ENCODE measurements at regions not wholly inside any gene's neighbourhood (a gene's known extent, or its start where the extent isn't known, plus 50 kb on each side); places are given as distances from the start of the nearest gene placed in this dataset.

- DNase-seq: no peak
Observed at GRCh38 chr18:39759926-39760325, 2194.3 kb upstream of the CELF4 start.

DNA sequence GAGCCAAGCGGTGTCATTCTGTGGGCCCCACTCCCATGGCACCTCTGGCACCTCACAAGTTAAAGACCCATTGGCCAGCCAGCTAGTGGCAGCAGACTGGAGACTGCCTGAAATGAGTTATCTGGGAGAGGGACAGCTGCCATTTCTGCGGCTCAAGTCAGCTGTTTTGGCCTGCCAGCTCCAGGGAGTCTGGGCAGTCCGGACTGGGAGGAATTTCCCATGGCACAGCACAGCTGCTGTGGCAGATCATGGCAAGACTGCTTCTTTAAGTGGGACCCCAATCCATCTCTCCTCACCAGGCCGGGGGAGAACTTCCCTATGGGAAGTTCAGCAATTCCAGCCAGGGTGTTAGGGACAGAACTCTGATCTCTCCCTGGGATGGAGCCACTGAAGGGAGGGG is 2187.6 kb upstream of the CELF4 start:
- DNase-seq: no peak

DNA sequence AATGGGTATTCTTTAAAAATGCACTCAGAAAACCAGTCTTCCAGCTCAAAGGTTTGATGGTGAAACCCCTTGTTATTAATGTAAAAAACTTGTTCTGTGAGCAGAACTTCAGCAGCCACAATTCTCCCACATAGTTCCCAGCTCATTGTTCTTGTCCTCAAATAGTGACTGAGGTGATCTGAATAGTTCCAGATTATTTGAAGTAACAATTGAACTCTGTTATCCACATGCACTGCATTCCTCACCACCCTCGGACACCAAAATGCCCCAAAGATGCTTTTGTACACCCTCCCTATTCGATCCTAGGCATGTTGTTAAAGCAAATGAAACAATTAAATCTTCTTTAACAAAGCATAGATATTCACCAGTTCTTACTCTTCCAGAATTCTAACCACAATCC is 2186.8 kb upstream of the CELF4 start:
- no peak for DNase-seq

- no peak for DNase-seq
Observed at GRCh38 chr18:39751921-39752320, 2186.3 kb upstream of the CELF4 start.

DNA sequence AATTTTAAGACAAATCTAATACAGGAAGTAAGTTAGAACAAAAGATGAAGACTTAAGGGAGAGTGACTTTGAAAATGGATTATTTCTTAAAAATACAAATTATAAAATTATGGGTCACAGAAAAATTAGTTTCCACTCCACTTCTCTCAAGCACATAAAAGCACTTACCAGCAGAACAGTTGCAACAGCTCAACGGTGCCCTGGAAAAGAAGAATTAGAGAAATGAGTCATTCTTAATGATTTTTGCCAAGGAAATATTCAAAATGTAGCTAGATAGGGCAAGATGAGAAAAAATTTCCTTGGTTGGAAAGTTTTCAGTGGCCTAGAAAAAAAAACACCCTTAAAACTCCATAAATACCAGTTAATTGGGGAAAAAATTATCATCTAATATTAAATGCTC is 2185.6 kb upstream of the CELF4 start:
- no peak for DNase-seq

GRCh38 chr18:39749154-39749553 is 2183.6 kb upstream of the CELF4 start:
- DNase-seq: no peak

DNA sequence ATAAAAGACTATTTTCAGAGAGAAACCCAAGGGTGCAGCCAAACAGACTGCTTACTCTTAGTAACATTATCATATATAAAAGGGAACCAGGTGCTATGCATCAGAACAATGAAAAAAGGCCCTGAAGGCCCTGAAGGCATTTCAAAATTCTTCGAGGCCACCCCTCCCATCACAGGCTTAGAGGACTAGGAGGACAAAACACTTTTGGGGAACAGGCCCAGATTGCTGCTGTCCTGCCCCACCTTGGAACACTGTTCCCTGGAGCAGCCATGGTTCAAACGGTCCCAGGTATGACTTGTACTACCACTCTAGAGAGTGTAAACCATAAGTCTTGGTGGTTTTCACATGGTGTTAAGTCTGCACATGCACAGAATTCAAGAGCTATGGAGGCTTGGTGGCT is 2183.1 kb upstream of the CELF4 start:
- no peak for DNase-seq

DNA sequence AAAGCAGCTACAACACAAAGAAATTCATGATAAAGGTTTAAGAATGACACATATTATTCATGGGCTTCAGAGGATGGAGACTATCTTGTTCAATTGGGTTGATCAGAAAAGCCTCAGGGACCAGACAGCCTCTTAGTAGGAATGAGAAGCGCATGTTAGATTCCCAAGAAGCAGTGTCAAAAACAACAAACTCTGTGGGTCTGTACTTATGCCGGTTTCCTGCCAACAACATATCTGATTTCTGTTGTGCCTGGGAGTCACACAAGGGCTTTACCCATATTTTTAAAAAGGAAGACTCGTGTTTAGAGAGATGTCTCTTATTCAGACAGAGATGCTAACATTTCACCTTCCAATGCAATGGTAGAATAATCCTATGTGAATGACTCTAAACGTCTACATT is 2180.6 kb upstream of the CELF4 start:
- DNase-seq: no peak

- no peak for DNase-seq
Observed at GRCh38 chr18:39743463-39743862, 2177.9 kb upstream of the CELF4 start.

DNA sequence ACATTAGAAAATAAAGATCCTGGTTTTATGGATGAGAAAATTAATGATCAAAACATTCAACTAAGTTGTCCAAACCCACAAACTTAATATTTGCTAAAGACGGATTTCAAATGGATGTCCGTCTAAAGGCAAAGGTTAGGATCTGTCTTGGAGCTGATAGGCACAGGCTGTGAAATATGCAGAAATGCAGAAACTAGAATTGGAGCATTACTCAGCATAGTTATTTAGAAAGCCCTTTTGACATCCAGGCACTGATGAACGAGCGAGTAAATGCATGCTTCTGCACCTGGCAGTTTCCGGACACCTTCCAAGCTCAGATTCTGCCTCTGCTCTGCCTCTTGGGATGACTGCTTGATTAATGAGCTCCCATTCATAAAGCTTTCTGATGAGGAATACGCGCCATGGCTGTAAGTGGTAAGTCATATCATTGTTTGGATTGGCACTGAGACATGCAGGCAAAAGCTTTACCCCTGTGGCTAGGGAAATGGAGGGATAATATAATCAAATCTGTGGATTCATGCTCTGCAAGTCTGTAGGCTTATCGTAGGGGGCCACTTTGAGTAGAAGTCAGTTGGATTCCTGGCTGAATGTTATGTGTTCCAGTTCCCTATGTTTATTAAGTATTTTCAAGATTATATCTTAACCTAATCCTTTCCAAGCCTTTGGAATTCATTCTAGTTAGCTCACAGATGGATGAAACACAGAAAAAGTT is 2176.3 kb upstream of the CELF4 start:
- DNase-seq: no peak

DNA sequence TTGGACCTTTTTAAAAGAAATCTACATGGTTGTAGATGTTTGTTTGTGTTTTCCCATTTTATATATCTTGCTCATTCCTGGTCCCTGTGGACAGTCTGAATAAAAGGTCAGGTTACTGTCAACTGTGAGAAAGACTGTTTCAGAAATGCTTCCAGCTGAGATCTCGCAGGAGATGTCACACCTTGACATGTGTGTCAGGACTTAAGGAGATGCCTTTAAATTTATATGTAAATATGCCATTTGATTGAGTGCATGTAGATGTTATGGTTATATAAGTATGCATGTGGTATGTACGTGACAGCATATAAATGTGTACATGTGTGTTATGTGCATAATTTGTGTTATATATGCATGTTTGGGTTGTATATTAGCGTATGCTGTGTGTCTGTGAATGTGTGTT is 2172.3 kb upstream of the CELF4 start:
- DNase-seq: no peak

DNA sequence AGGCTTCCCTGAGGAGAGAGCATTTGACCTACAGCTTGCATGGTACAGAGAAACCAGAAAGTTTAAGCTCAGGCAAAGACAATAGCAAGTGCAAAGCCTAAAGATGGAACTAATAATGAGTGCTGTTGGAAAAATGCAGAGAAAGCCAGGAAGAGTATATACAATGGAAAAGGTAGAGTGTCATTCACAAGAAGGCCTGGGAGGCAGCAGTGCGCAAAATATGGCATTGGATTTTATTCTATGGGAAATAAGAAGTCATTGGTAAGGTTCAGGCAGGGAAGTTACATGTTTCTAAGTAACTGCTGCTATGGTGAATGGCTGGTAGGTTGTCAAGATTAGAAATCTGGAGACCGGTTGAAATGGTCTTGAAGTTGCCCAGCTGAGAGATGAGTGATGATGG is 2167.3 kb upstream of the CELF4 start:
- no peak for DNase-seq

DNA sequence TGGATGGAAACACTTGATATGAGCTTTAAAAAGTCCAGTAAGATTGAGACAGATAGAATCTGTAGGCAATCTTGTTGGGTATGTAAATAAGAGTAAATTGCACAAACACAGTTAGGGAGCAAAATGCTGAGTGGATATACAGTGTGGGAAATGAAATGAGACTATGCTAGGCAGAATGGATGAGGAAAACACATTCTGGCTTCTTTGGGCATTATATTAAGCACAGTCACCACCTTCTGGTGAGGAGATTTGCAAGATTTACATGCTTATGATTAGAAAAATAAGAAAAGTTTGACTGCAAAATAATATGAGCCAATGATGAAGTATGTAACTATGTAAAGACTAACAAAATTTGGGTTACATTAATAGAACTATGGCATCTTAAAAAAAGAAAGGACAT is 2165.0 kb upstream of the CELF4 start:
- DNase-seq: no peak

DNA sequence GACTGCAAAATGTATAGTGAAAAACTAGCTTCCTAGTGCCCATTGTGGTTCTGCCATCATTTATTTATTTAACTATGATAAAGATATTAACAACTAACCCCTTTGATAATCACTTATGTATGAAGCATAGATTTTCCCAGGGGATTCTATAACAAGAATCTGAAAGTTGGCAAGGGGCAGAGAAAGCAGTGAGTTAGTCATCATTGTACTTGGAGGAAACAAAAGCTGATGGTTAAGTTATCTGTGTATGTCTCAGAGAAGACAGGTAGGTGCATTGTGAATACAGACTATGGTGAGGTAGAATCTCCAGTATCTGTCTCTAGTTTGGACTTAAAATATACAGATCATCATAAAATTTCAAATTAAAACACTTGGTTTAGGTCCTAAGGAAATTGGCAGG is 2159.1 kb upstream of the CELF4 start:
- DNase-seq: no peak

- no peak for DNase-seq
Observed at GRCh38 chr18:39721712-39722111, 2156.1 kb upstream of the CELF4 start.

GRCh38 chr18:39713961-39714360 is 2148.4 kb upstream of the CELF4 start:
- no peak for DNase-seq

- DNase-seq: no peak
Observed at GRCh38 chr18:39711701-39712100, 2146.1 kb upstream of the CELF4 start.

DNA sequence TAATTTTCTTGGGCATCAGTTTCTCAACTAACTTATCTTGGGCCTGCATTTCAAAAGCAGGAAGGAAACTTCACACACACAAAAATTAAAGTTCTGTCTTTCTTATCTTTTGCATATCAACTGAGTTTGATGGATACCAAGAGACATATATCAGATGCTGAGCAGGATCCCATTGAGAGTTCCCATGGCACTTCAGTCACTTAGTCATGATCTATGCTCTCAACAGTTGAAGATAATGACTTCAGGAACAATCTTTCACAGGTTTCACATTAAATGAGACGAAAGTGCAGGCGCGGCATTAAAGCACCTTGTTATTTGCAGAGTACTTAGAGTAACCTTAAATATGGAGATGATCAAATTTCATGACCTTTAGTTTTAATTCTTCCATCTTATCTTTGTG is 2139.8 kb upstream of the CELF4 start:
- DNase-seq: no peak

- DNase-seq: no peak
Observed at GRCh38 chr18:39702888-39703287, 2137.3 kb upstream of the CELF4 start.

GRCh38 chr18:39701839-39702238 is 2136.2 kb upstream of the CELF4 start:
- DNase-seq: no peak

- no peak for DNase-seq
Observed at GRCh38 chr18:39701055-39701783, 2135.6 kb upstream of the CELF4 start.

- DNase-seq: no peak
Observed at GRCh38 chr18:39699340-39699964, 2133.9 kb upstream of the CELF4 start.

GRCh38 chr18:39698436-39698835 is 2132.8 kb upstream of the CELF4 start:
- DNase-seq: no peak

DNA sequence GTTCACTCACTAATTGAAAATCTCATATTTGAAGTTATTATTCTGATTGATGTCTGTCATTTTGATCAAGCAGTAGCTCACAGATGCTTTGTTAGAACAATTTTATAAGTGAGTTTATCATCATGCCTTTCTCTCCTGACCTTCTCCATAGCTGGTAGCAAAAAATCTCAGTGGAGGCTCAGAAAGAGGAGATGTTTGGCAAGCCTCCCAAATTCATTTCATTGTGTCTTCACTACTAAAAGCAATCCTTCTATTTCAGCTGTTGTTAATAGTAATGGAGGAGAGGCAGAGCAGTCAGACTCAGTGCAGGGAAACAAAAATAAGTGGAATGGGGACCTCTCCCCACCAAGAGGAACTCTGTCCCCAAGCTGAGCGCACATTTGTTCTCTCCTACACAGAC is 2127.8 kb upstream of the CELF4 start:
- DNase-seq: no peak

Data from central memory CD4-positive, alpha-beta T cell (primary cell).